GM10266 (cell line): ENCODE measurements at regions not wholly inside any gene's neighbourhood (a gene's known extent, or its start where the extent isn't known, plus 50 kb on each side); places are given as distances from the start of the nearest gene placed in this dataset.

Experiments
- DNase-seq: peaks from one replicate; pipeline ENCODE4 v3.0.0; 2012; ENCODE audit errors: extremely low spot score
- TF ChIP-seq, protein P1 (sequence below): IDR thresholded peaks from 2 replicates; pipeline ENCODE4 v1.5.1; 2012; ENCODE audit warnings: mild to moderate bottlenecking, low read depth; ENCODE audit not compliant: control insufficient read depth, insufficient read depth; ENCODE audit errors: missing control alignments

GRCh38 chr2:139237023-139237422, 456.8 kb upstream of the NXPH2 start:
- DNase-seq: no peak
- TF ChIP-seq, protein P1, sequence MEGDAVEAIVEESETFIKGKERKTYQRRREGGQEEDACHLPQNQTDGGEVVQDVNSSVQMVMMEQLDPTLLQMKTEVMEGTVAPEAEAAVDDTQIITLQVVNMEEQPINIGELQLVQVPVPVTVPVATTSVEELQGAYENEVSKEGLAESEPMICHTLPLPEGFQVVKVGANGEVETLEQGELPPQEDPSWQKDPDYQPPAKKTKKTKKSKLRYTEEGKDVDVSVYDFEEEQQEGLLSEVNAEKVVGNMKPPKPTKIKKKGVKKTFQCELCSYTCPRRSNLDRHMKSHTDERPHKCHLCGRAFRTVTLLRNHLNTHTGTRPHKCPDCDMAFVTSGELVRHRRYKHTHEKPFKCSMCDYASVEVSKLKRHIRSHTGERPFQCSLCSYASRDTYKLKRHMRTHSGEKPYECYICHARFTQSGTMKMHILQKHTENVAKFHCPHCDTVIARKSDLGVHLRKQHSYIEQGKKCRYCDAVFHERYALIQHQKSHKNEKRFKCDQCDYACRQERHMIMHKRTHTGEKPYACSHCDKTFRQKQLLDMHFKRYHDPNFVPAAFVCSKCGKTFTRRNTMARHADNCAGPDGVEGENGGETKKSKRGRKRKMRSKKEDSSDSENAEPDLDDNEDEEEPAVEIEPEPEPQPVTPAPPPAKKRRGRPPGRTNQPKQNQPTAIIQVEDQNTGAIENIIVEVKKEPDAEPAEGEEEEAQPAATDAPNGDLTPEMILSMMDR: no peak

DNA sequence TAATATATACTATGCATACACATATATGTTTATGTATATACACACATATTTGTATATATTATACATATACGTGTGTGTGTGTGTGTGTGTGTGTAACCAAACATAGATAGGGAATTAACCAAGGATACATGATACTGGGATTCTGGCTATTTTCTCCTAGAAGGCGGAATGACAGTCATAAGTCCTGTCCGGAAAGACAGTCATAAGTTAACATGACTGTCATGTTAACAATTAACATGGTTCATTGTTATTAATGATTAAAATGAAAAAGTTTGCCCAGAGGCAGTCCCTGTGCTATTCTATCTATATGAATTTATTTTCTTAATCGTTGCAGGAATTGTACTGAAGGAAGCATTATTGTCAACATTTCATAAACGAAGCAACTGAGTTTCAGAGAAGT, 450.7 kb upstream of the NXPH2 start:
- TF ChIP-seq, protein P1: no peak
- DNase-seq: no peak

- DNase-seq: no peak
- TF ChIP-seq, protein P1: no peak
Observed at GRCh38 chr2:139228276-139228675, 448.1 kb upstream of the NXPH2 start.

DNA sequence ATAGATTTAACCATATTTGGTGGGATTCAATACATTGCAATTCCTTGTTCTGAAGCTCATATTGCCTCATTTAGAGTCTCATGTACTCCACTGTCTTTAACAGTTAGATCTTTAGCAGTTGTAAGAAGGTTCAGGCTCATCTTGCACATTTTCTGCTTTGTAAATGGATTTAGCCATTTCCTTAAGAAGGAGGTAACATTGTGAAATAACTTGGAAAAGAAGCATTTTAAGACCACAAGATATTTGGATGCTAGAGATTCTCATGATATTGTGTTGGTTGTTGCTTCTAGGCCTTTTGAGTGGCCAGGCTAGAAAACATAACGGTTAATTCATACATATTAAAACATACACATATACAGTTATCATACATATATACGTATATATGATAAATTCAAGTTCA, 445.8 kb upstream of the NXPH2 start:
- DNase-seq: no peak
- TF ChIP-seq, protein P1: no peak

DNA sequence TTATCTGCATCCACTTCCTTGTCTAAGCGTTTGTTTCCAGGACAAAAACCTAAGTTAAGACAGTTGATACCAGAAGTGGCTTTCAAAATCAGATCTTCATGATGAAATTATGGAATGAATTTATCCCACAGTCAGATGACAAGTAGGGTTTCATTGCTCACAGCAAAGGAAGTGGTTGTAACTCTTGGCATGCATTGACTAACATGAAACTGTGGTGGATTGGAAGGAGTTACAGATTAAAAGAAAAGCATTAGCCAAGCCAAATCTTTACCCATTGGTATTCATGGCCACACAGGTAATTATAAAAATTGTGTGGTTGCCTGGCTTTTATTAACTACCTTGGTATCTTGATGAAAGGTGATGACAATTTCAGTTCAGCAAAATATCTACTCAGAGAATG, 438.0 kb upstream of the NXPH2 start:
- DNase-seq: no peak
- TF ChIP-seq, protein P1: no peak

- DNase-seq: no peak
Observed at GRCh38 chr2:139217641-139218040, 437.5 kb upstream of the NXPH2 start.

GRCh38 chr2:139216435-139216834, 436.2 kb upstream of the NXPH2 start:
- DNase-seq: no peak
- TF ChIP-seq, protein P1: no peak

More at GRCh38 chr2:139217641-139218040, 437.5 kb upstream of the NXPH2 start:
- TF ChIP-seq, protein P1: no peak
